Fibroblast of villous mesenchyme (primary cell): ENCODE measurements at regions not wholly inside any gene's neighbourhood (a gene's known extent, or its start where the extent isn't known, plus 50 kb on each side); places are given as distances from the start of the nearest gene placed in this dataset.

Experiments
- DNase-seq: peaks from one replicate; pipeline ENCODE4 v3.0.0-alpha.2; 2010; ENCODE audit warnings: low read depth
- H3K4me3 ChIP-seq: 2 replicates; pipeline ENCODE4 v1.5.1; 2011; ENCODE audit warnings: low read depth, mild to moderate bottlenecking, low read length
- TF ChIP-seq, protein P1 (sequence below): IDR thresholded peaks from 2 replicates; pipeline ENCODE4 v1.5.1; 2012; ENCODE audit warnings: low read depth, mild to moderate bottlenecking, low read length; ENCODE audit not compliant: insufficient read depth

DNA sequence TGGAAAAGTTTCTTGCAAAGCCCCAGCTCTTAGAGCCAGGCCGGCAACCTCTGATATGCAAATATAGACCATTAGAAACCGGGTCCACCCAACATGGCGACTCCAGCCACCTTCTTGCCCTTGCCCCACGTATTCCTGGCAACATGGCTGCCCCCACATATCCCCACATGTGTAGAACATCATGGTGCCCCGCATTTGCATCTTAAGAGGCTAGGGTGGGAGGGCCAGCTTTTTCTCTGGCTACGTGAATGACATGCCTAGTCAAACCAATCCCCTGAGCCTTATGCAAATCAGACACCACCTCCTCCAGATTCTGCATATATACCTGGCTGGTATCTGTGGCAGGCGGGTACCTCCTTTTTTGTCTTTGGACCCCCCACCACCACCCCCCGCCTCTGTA, 106.1 kb upstream of the PTPRT start:
- TF ChIP-seq, protein P1, sequence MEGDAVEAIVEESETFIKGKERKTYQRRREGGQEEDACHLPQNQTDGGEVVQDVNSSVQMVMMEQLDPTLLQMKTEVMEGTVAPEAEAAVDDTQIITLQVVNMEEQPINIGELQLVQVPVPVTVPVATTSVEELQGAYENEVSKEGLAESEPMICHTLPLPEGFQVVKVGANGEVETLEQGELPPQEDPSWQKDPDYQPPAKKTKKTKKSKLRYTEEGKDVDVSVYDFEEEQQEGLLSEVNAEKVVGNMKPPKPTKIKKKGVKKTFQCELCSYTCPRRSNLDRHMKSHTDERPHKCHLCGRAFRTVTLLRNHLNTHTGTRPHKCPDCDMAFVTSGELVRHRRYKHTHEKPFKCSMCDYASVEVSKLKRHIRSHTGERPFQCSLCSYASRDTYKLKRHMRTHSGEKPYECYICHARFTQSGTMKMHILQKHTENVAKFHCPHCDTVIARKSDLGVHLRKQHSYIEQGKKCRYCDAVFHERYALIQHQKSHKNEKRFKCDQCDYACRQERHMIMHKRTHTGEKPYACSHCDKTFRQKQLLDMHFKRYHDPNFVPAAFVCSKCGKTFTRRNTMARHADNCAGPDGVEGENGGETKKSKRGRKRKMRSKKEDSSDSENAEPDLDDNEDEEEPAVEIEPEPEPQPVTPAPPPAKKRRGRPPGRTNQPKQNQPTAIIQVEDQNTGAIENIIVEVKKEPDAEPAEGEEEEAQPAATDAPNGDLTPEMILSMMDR: no peak
- DNase-seq: no peak
- H3K4me3 ChIP-seq: no peak overlapping the region

DNA sequence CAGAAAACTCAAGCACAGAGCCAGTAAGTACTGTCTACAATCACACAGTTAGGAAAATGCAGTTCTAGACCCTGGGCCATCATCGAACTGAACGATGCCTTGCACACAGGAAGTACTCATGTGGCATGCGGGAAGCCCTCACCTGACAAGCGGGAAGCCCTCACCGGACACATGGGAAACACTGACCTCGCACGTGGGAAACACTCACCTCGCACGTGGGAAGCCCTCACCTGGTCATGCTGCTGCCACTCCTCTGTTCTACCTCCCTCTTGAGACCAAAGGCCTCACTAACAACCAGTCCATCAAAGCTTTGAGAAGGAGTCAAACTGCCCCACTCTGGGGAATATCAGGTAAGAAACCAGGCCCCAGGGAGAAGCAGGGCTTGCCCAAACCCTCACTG, 105.6 kb upstream of the PTPRT start:
- DNase-seq: no peak
- H3K4me3 ChIP-seq: no peak overlapping the region
- TF ChIP-seq, protein P1: no peak

DNA sequence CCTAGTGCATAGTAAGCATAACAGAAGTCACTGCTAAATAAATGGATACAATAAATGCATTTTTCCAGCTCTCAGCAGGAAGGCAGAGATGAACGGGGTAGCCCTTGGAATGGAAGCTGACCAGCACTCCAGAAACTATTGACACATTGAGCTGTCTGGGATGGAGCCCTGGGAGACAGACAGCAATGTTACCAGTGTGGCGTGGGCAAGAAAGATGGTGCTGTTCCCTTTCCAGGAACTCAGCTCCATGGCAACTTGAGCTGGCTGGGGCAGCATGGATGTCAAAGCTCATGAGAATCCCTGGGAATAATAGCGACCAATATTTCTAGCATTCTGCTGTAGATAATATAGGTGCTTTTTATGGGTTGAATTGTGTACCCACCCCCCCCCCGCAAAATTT, 104.3 kb upstream of the PTPRT start:
- DNase-seq: no peak
- TF ChIP-seq, protein P1: no peak
- no peak overlapping the region for H3K4me3 ChIP-seq

DNA sequence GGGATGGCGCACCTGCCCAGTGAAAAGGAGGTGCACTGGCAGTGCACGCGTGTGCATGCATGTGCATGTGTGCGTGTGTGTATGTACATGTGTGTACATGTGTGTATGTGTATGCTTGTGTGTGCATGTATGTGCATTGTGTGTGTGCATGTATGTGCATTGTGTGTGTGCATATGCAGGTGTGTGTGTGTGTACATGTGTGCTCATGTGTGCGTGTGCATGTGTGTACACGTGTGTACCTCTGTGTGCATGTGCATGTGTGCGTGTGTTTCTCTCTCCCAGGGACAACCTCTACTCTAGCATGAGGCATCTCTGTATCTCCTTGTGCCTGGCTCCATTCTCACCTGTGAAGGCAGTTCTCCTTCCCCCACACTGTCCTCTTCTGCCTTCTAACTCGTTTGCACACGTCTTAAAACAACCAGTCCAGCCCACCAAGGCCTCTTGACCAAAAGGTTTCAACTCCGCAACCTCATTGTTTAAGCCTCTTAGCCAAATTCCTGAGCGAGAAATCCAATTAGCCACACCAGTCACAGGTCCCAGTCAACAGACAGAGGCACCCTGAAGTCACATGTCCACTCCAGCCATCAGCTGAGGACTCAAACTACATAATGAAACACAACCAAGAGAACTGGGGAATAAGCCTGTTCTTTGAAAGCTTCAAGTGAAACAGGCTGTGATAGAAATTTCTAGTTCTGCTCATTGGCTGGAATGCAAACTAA, 103.5 kb upstream of the PTPRT start:
- DNase-seq: no peak
- TF ChIP-seq, protein P1: no peak
- H3K4me3 ChIP-seq: no peak overlapping the region

DNA sequence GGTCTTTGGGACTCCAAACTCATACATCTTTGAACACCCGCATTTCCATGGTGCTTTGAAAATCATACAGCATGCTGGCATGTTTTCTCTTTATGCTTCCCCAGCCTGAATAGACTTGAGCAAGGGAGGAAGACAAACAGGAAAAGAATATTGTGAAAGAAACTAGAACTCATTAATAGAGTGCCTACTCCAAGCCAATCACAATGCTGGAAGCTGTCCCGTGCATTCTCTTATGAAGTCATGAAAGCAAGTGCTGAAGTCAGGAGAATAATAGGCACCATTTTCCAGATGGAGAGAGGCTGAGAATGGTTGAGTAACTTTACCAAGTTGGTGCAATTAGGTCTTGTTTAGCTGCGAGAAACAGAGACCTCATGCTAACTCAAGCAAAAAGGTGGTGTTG, 102.5 kb upstream of the PTPRT start:
- no peak overlapping the region for H3K4me3 ChIP-seq
- TF ChIP-seq, protein P1: no peak
- DNase-seq: no peak

DNA sequence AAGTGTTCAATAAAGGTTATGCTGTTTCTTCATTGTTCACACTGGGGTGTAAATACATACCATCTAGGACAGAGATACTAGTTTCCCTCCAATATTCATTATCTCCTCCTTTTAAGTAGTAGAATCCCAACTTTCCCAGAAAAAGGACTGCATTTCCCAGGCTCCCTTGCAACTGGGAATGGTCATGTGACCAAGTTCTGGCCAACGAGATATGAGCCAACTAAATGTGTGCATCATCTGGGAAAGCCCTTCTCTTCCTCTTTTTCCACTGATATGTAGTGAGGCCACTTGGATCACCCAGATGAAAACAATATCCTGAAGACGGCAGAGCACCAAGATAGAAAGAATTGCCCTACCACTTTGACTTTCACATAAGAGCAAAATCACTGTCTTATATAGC, 97.9 kb upstream of the PTPRT start:
- no peak overlapping the region for H3K4me3 ChIP-seq
- DNase-seq: no peak
- TF ChIP-seq, protein P1: no peak

DNA sequence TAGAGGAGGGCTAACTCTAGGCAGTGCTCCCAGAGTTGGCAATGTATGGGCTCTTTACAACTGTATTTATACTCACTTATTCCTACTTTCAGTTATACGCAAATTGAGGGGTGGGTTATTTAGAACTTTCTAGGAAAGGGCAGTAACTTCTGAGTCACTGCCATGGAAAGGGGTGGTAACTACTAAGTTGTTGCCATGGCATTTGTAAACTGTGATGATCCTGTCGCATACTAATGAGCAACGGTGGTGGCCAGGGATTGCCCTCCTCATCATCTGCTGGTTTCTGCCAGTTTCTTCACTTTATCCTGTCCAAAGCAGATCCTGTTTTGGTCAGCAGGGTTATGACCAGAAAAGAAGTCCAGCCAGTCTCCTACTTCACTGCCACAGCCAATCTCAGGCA, 95.5 kb upstream of the PTPRT start:
- TF ChIP-seq, protein P1: no peak
- no peak overlapping the region for H3K4me3 ChIP-seq
- no peak for DNase-seq
